Astrocyte of the hippocampus (primary cell): ENCODE measurements at regions not wholly inside any gene's neighbourhood (a gene's known extent, or its start where the extent isn't known, plus 50 kb on each side); places are given as distances from the start of the nearest gene placed in this dataset.
"Not testable (repeated sequence)": the region's sequence is repeated elsewhere in the genome, so short reads cannot be mapped to it uniquely, and the experiment has no call there.

Experiments used
- DNase-seq: peaks from one replicate; pipeline ENCODE4 v3.0.0; 2011; ENCODE audit warnings: low read depth, low spot score

DNA sequence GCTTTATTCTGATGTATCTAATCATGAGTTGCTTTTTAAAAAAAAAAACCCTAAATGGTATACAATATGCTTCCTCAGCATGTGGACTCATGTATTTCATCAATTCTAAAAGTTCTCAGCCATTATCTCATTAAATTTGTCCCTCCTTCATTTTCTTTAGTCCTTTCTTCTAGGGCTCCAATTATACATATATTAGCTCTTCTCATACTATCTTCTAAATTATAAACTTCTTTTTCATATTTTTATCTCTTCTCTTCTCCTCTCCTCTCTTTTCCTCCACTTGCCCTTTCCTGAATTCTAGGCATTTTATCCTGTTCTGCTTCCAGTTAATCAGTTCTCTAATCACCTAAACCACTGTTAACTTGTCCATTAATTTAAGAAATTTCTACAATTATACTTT lies 55.0 kb upstream of the IL33 start:
- no peak for DNase-seq

DNA sequence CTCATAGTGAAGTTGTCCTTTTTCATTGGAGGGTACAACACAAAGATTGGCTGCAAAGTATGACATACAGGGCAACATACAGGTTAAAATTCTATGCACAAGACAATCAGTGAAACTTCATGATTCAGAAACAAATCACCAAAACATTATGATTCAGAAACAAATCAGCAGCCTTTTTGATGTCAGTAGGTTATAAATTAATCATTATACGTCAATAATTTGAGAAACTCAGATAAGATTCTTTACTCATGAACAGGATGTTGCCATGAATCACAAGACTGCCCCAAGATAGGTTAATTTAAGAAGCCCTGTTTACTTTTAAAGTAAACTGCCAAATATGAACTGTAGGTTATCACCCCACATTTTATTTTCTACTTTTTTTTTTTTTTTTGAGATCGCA lies 62.2 kb upstream of the IL33 start:
- DNase-seq: no peak

GRCh38 chr9:6152788-6153187 lies 62.8 kb upstream of the IL33 start:
- no peak for DNase-seq

DNA sequence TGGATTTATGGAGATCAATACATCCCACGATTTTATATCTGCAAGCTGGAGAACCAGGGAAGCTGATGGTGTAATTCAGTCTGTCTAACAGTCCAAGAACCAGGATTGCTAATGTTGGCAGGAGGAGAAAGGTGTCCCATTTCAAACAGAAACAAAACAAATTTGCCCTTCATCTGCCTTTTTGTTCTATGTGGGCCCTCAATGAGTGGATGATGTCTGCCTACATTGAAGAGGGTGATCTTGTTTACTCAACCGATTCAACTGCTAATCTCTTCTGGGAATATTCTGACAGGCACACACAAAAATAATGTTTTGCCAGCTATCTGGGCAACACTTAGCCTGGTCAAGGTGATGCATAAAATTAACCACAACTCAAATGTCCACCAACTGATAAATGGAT lies 65.1 kb upstream of the IL33 start:
- no peak for DNase-seq

GRCh38 chr9:6149315-6149714 lies 66.3 kb upstream of the IL33 start:
- no peak for DNase-seq

GRCh38 chr9:6147846-6148245 lies 67.8 kb upstream of the IL33 start:
- peak; percentile 21 for DNase-seq

- no peak for DNase-seq
Measured at GRCh38 chr9:6144947-6145346, 70.7 kb upstream of the IL33 start.

DNA sequence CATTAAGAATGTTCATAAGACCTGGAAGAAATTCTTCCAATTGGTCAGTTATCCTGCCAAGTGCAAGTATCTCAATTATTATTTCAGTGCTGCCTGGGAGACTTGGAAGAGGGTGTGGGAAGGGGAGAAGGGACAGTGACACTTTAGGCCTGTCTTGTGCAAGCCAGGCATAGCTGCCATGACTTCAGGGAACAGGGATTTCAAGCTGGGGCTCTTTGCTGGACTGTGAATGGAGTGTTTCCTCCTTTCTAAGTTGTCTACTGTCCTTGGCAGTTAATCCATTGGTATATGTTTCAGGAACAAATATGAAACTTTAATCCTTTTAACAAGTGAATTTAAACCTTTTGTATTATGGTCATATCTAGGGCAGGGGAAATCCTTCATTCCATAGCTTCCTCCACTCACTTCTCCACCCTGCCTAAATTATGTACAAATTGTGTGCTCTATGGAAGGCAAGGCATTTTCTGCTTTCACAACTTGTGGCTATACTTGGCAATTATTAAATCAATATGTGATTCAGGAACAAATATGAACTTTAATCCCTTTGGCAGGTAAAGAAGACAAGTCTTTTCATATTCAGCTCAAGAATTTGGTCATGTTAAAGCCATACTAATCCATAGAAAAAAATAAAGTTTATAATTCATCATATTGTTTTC lies 72.7 kb upstream of the IL33 start:
- no peak for DNase-seq

GRCh38 chr9:6135780-6136179 lies 79.8 kb upstream of the IL33 start:
- not testable (repeated sequence) for DNase-seq

GRCh38 chr9:6134661-6135180 lies 80.9 kb upstream of the IL33 start:
- no peak for DNase-seq

- no peak for DNase-seq
Measured at GRCh38 chr9:6133346-6134063, 82.1 kb upstream of the IL33 start.

DNA sequence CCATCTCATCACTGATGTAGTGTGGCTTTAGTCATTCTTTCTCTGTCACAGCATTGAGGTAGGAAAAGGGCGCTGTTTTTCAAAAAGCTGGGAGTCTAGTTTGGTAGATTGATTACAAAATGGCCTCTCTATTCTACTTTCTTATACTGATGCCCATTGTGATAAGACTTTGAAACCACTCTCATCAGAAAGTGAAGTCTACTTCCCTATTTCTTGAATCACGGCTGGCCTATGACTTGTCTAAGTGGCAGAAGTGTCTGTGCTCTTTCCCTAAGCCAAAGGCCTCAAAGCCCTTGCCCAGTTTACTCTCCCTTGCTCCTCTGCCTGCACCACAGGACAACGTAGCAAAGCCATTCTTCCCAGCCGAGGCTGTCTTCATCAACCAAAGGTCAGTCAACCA lies 83.0 kb upstream of the IL33 start:
- DNase-seq: no peak

DNA sequence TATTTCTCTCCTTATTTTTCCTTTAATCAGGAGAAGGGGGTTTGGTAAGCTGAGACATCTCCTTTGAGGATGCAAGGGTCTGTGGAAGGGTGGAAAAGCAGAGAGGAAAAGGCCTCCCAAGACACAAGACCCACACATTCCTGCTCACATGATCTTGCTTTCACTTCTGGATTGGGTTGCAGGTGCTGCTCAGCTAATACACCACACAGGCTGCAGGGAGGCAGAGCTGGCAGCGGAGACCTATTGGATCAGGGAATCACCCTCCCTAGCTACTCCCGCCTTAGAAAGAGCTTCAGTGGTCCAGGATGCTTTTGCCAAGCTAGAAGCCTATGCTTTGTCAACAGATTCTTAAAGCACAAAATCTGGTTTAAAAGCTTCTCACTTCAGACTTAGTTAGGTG lies 87.6 kb upstream of the IL33 start:
- no peak for DNase-seq

DNA sequence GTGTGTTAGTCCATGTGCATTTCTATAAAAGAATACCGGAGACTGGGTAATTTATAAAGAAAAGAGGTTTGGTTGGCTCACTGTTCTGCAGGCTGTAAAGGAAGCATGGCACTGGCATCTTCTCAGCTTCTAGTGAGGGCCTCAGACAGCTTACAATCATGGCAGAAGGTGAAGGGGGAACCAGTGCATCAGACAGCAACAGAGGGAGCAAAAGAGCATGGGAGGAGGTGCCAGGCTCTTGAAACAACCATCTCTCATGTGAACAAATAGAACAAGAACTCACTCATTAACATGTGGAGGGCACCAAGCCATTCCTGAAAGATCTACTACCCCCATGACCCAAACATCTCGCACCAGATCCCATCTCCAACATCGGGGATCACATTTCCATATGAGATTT lies 89.2 kb upstream of the IL33 start:
- DNase-seq: no peak

DNA sequence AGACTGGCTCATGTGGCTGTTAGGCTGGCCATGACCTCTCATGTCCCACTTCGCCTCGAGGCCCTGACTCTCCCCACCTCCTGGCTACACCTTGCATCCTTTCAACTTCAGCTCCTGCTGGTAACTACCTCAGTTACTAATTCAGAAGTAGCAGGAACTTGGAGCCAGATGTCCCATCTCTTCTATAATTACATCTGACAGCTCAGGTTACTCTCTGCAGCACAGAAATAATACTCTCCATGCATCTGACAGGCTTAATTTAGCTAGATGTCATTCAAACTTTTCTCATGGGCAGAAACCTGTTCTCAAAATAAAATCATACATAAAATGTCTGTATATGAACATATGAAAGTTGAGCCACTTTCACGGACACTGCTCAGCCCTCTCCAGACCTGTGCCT lies 92.2 kb upstream of the IL33 start:
- no peak for DNase-seq

GRCh38 chr9:6121707-6122106 lies 93.9 kb upstream of the IL33 start:
- no peak for DNase-seq

GRCh38 chr9:6114424-6114823 lies 99.0 kb upstream of the RANBP6 start:
- no peak for DNase-seq

- DNase-seq: no peak
Measured at GRCh38 chr9:6113819-6114218, 98.4 kb upstream of the RANBP6 start.

DNA sequence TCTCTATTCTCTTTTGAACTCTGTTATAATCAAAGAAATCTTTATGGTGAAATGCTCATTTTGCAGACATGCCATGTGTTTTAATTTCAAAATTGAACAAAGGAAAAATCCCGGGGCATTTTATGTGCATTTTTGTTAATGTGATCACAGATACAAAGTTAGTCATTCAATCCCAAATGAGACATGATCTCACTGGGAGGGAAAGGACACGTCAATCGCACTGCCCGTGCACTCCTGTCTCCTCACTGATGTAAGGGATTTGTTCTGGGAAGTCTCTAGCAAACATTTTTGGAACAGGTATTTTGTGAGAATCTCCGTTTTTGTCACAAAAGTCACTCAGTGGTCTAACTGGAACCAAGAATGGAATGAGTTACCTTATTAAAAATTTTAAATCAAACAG lies 97.9 kb upstream of the RANBP6 start:
- no peak for DNase-seq

DNA sequence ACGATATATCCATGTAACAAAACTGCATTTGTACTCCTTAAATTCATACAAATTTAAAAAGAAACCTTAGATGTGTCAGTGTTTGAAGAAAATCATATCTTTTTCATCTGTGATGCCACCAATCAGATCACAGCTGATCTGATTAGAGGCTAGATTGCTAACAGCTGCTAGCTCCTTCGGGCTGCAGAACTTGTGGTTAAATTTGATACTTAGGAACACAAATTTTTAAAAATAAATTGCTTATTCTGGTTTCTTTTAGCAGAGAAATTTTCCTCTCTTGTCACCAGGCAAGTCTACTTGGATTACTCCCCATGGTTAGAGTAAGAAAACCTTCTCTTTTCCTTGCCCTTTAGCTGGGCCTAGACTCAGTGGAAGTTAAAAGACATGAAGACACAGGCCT lies 94.6 kb upstream of the RANBP6 start:
- no peak for DNase-seq

DNA sequence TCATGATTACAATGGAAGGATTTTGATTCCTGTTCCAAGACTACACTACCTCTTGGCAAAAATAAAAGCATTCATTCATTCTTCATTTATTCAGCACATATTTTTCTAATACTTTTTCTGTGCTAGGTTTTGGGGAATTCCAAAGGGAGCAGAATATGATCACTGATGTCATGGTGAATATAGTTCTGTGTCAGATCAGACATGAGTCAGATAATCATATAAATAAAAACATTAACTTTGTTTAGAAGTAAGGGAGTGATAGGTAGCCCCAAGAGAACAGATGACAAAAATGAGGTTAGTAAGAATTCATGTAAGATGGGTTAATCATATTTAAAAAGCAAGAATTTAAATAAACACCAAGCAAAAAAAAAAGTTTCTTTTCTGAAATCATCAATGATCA lies 94.1 kb upstream of the RANBP6 start:
- DNase-seq: no peak

- DNase-seq: peak; percentile 26
Measured at GRCh38 chr9:6106711-6107339, 91.4 kb upstream of the RANBP6 start.

- DNase-seq: no peak
Measured at GRCh38 chr9:6105738-6106137, 90.3 kb upstream of the RANBP6 start.
